ENCODE measurements at regions not wholly inside any gene's neighbourhood (a gene's known extent, or its start where the extent isn't known, plus 50 kb on each side); places are given as distances from the start of the nearest gene placed in this dataset.
A peak's percentile ranks its signal among the peaks of the same experiment; 100 is the strongest.
"Not testable (repeated sequence)": the region's sequence is repeated elsewhere in the genome, so short reads cannot be mapped to it uniquely, and the experiment has no call there.

DNA sequence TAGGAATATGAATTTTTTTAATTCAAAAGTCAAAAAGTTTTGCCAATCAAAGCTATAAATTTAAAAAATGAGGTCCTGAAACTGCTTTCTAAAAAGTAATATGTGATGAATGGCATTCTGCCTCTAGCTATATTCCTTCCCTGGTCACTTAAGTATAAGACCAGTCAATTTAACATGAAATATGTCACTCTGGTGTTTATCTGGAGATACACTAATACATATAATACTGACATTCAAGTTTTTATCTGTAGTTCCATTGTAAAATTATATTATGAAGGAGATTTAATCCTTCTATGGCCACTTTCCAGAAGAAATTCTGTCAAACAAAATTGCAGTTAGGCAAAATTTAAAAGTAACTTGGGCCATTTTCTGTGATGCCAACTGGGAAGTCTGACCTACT, 236.8 kb downstream of the CNTN3 start:
- Histone ChIP-seq H3K4me3 (no peak overlapping the region), H3K9me3 (no peaks in the 10 kb centered on the region), H3K4me1 (no peaks in the 10 kb centered on the region), H3K27ac (replicated peaks in 1 of 4) (no peak overlapping the region), H3K27me3 (no peaks in the 10 kb centered on the region), H3K36me3 (no peaks in the 10 kb centered on the region)
- no peak for TF ChIP-seq EP300 (IDR thresholded peaks at IDR 0.05)
- TF ChIP-seq, protein P1, sequence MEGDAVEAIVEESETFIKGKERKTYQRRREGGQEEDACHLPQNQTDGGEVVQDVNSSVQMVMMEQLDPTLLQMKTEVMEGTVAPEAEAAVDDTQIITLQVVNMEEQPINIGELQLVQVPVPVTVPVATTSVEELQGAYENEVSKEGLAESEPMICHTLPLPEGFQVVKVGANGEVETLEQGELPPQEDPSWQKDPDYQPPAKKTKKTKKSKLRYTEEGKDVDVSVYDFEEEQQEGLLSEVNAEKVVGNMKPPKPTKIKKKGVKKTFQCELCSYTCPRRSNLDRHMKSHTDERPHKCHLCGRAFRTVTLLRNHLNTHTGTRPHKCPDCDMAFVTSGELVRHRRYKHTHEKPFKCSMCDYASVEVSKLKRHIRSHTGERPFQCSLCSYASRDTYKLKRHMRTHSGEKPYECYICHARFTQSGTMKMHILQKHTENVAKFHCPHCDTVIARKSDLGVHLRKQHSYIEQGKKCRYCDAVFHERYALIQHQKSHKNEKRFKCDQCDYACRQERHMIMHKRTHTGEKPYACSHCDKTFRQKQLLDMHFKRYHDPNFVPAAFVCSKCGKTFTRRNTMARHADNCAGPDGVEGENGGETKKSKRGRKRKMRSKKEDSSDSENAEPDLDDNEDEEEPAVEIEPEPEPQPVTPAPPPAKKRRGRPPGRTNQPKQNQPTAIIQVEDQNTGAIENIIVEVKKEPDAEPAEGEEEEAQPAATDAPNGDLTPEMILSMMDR (IDR thresholded peaks at IDR 0.05): no peak
- TF ChIP-seq POLR2A (IDR thresholded peaks at IDR 0.05; ENCODE audit: low read depth): no peak
- TF ChIP-seq POLR2AphosphoS5 (IDR thresholded peaks at IDR 0.05): no peak
- intact Hi-C loops (cut with DNase I): no loop called here
- DNase-seq (ENCODE audit: extremely low spot score): no peak

DNA sequence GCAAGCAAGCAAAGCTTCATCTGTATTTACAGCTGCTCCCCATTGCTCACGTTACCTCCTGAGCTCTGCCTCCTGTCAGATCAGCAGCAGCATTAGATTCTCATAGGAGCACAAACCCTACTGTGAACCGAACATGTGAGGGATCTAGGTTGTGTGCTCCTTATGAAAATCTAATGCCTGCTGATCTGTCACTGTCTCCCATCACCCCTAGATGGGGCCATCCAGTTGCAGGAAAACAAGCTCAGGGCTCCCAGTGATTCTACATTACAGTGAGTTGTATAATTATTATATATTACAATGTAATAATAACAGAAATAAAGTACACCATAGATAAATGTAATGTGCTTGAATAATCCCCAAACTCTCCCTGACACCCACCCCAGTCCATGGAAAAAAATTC, 238.1 kb downstream of the CNTN3 start:
- DNase-seq (ENCODE audit: extremely low spot score); intact Hi-C loops (cut with DNase I); H3K27me3 ChIP-seq; H3K4me1 ChIP-seq; H3K36me3 ChIP-seq; H3K27ac ChIP-seq (replicated peaks in 1 of 4); H3K9me3 ChIP-seq; H3K4me3 ChIP-seq: not testable (repeated sequence)
- TF ChIP-seq, protein P1 (IDR thresholded peaks at IDR 0.05): peak; percentile 19 to 40 (median 23)
- WGBS: 86% methylated on average over 1 of the region's 2 CpGs

DNA sequence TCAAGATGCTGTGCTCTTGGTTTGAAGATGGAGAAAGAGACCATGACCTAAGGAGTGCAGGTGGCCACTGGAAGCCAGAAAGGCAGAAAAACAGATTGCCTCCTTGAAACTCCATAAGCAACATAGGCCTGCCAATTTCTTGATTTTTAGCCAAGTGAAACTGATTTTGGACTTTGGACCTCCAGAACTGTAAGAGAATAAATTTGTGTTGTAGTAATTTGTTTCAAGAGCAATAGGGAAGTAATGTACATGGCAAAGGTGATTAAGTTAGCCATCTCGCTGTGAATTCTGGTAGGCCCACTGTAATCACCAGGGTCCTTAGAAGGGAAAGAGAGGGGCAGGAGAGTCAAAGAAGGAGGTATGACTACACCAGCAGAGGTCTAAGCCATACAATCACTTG, 238.8 kb downstream of the CNTN3 start:
- no peaks in the 10 kb centered on the region for H3K27me3 ChIP-seq
- no peak overlapping the region for H3K4me3 ChIP-seq
- no peak overlapping the region for H3K27ac ChIP-seq (replicated peaks in 1 of 4)
- DNase-seq (ENCODE audit: extremely low spot score): no peak
- intact Hi-C loops (cut with DNase I): no loop called here
- no peaks in the 10 kb centered on the region for H3K4me1 ChIP-seq
- WGBS: 100% methylated on average over 1 of the region's 1 CpG
- H3K36me3 ChIP-seq: no peaks in the 10 kb centered on the region
- no peak for TF ChIP-seq POLR2AphosphoS5 (IDR thresholded peaks at IDR 0.05)
- TF ChIP-seq POLR2A (IDR thresholded peaks at IDR 0.05; ENCODE audit: low read depth): no peak
- TF ChIP-seq, protein P1 (IDR thresholded peaks at IDR 0.05): no peak
- no peak for TF ChIP-seq EP300 (IDR thresholded peaks at IDR 0.05)
- H3K9me3 ChIP-seq: no peaks in the 10 kb centered on the region

DNA sequence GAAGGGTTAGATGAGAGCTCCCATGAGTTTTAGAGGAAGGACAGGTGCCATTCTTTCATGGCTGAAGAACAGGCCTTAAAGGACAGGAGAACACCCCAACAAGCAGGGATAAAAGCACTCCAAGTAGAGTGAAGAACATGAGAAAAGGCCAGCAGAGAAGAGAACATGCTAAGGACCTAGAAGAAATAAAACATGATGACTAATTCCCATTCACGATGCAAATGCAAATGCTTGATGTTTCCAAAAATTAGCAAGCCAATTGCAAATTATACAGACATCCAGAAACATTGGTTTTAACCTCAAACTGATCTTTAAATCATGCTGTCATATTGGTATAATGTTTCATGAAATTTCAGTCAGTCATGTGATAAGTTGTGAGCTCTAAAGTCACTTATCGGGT, 241.7 kb downstream of the CNTN3 start:
- 96% methylated on average over 2 of the region's 2 CpGs for WGBS

DNA sequence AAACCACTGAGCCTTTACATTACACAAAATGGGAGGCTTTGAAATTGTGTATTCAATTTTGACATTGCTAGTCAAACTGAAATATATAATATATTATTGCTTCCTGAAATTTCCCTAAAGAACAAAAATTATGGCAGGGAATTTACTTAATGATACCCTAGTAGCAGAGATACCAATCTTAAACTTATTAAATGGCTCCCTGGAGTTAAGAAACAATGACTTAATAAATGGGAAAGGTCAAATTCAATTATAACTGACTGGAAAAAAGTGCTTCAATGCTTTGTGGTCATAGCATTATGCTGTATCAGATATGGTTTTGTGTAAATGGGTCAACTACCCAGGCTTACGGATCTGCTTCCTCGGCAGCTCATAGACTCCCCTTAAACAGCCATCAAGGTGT, 244.1 kb downstream of the CNTN3 start:
- DNase-seq (ENCODE audit: extremely low spot score): no peak
- Histone ChIP-seq H3K4me3 (no peak overlapping the region), H3K9me3 (no peaks in the 10 kb centered on the region), H3K4me1 (no peaks in the 10 kb centered on the region), H3K27me3 (no peaks in the 10 kb centered on the region), H3K27ac (replicated peaks in 1 of 4) (no peak overlapping the region), H3K36me3 (no peaks in the 10 kb centered on the region)
- 87% methylated on average over 2 of the region's 2 CpGs for WGBS
- TF ChIP-seq, protein P1 (IDR thresholded peaks at IDR 0.05): no peak
- no peak for TF ChIP-seq EP300 (IDR thresholded peaks at IDR 0.05)
- no peak for TF ChIP-seq POLR2AphosphoS5 (IDR thresholded peaks at IDR 0.05)
- TF ChIP-seq POLR2A (IDR thresholded peaks at IDR 0.05; ENCODE audit: low read depth): no peak
- intact Hi-C loops (cut with DNase I): no loop called here

More for the DNA sequence above, 241.7 kb downstream of the CNTN3 start:
- TF ChIP-seq POLR2AphosphoS5 (IDR thresholded peaks at IDR 0.05) (no peak), POLR2A (IDR thresholded peaks at IDR 0.05; ENCODE audit: low read depth) (no peak), EP300 (IDR thresholded peaks at IDR 0.05) (no peak)
- TF ChIP-seq, protein P1 (IDR thresholded peaks at IDR 0.05): no peak
- H3K27ac ChIP-seq (replicated peaks in 1 of 4): no peak overlapping the region
- H3K4me3 ChIP-seq: no peak overlapping the region
- no peaks in the 10 kb centered on the region for H3K36me3 ChIP-seq
- intact Hi-C loops (cut with DNase I): no loop called here
- no peaks in the 10 kb centered on the region for H3K4me1 ChIP-seq
- no peaks in the 10 kb centered on the region for H3K9me3 ChIP-seq
- DNase-seq (ENCODE audit: extremely low spot score): no peak
- H3K27me3 ChIP-seq: no peaks in the 10 kb centered on the region
